K562 (cell line): ENCODE measurements at regions not wholly inside any gene's neighbourhood (a gene's known extent, or its start where the extent isn't known, plus 50 kb on each side); places are given as distances from the start of the nearest gene placed in this dataset.

Experiments
- CBX5 ChIP-seq: IDR thresholded peaks from 2 replicates; pipeline ENCODE4 v1.6.1; 2014; ENCODE audit warnings: low read depth, borderline replicate concordance
- CREM ChIP-seq: IDR thresholded peaks from 2 replicates; pipeline ENCODE4 v1.6.1; 2014; ENCODE audit warnings: antibody characterized with exemption, low read depth
- EHMT2 ChIP-seq: fragments of 450-650 bp; IDR thresholded peaks from 2 replicates; pipeline ENCODE4 v1.6.1; 2018; ENCODE audit warnings: antibody characterized with exemption
- NBN ChIP-seq: fragments of 450-650 bp; IDR thresholded peaks from 2 replicates; pipeline ENCODE4 v1.6.1; 2016; ENCODE audit warnings: low read depth, mild to moderate bottlenecking
- RBM22 ChIP-seq: fragments of 200-400 bp; formaldehyde crosslinking; IDR thresholded peaks from 2 replicates; pipeline ENCODE4 v1.6.1; 2018; ENCODE audit warnings: low read length, low read depth; ENCODE audit not compliant: poor library complexity, severe bottlenecking
- SRSF1 ChIP-seq: fragments of 200-400 bp; formaldehyde crosslinking; IDR thresholded peaks from 2 replicates; pipeline ENCODE4 v1.6.1; 2017; ENCODE audit warnings: mild to moderate bottlenecking, low read depth, low read length, moderate library complexity
- STAG1 ChIP-seq: sonication (generic); formaldehyde crosslinking; IDR thresholded peaks from 2 replicates; pipeline ENCODE4 v1.5.0; 2020; ENCODE audit warnings: missing genetic modification reagents, borderline replicate concordance
- ZC3H8 ChIP-seq: fragments of 450-650 bp; IDR thresholded peaks from 2 replicates; pipeline ENCODE4 v1.6.1; 2017
- ZNF146 ChIP-seq: IDR thresholded peaks from one replicate; pipeline ENCODE4 v1.6.1; 2018; ENCODE audit warnings: missing compliant biosample characterization; ENCODE audit not compliant: unreplicated experiment
- TF ChIP-seq, protein P1 (sequence below), 3 experiments: IDR thresholded peaks in 2 of 3; conservative IDR thresholded peaks in 1 of 3; 2 replicates each; pipeline ENCODE4 v1.5.1; 2011 to 2012; ENCODE audit warnings: low read length in 3 of 3, mild to moderate bottlenecking in 3 of 3, control low read depth in 2 of 3, improper control_type of control experiment in 1 of 3, inconsistent platforms in 1 of 3, low read depth in 1 of 3, mixed read lengths in 1 of 3, moderate library complexity in 1 of 3; ENCODE audit not compliant: insufficient read depth in 2 of 3

DNA sequence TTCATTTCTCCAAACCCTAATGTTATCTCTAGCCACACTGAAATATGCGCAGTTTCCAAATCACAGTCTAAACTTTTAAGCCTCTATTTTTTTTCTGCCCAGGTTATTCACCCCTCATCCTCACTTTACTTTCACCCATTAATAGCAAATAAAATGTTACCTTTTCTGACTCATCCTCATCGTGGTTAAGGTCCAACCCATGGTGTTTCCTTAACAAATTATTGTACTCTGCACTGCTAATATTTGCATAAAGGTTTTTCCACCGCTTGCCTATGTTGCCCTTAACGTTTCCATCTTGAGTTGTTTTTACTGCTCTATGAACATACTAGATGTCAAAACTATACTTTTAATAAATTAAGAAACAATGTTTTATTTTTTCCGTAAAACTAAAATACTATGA is 780.9 kb upstream of the KLHL1 start:
- no peak for TF ChIP-seq SRSF1
- TF ChIP-seq ZC3H8: no peak
- no peak for TF ChIP-seq EHMT2
- no peak for TF ChIP-seq RBM22
- TF ChIP-seq CBX5: no peak
- TF ChIP-seq, protein P1, sequence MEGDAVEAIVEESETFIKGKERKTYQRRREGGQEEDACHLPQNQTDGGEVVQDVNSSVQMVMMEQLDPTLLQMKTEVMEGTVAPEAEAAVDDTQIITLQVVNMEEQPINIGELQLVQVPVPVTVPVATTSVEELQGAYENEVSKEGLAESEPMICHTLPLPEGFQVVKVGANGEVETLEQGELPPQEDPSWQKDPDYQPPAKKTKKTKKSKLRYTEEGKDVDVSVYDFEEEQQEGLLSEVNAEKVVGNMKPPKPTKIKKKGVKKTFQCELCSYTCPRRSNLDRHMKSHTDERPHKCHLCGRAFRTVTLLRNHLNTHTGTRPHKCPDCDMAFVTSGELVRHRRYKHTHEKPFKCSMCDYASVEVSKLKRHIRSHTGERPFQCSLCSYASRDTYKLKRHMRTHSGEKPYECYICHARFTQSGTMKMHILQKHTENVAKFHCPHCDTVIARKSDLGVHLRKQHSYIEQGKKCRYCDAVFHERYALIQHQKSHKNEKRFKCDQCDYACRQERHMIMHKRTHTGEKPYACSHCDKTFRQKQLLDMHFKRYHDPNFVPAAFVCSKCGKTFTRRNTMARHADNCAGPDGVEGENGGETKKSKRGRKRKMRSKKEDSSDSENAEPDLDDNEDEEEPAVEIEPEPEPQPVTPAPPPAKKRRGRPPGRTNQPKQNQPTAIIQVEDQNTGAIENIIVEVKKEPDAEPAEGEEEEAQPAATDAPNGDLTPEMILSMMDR (IDR thresholded peaks at IDR 0.05 in 2 of 3, conservative IDR thresholded peaks at IDR 0.05 in 1 of 3; ENCODE audit: insufficient read depth in 2 of 3, low read depth in 1 of 3, low read length in 3 of 3): no peak
- TF ChIP-seq CREM: no peak
- no peak for TF ChIP-seq NBN
- TF ChIP-seq ZNF146 (CRISPR knock-in tag): no peak
- TF ChIP-seq STAG1: no peak
